Stimulated activated CD4-positive, alpha-beta T cell treated with anti-CD3 and anti-CD28 coated beads, TNF-alpha, amount 100 ng/mL, for 4 hours (primary cell): ENCODE measurements at regions not wholly inside any gene's neighbourhood (a gene's known extent, or its start where the extent isn't known, plus 50 kb on each side); places are given as distances from the start of the nearest gene placed in this dataset.

Experiments
- DNase-seq, 3 experiments: peaks; one replicate each; pipeline ENCODE4 v3.0.0-alpha.2; 2020; ENCODE audit warnings: low read depth in 3 of 3

- DNase-seq: no peak
Measured at GRCh38 chr10:117927332-117927731, 119.4 kb downstream of the RAB11FIP2 start.

DNA sequence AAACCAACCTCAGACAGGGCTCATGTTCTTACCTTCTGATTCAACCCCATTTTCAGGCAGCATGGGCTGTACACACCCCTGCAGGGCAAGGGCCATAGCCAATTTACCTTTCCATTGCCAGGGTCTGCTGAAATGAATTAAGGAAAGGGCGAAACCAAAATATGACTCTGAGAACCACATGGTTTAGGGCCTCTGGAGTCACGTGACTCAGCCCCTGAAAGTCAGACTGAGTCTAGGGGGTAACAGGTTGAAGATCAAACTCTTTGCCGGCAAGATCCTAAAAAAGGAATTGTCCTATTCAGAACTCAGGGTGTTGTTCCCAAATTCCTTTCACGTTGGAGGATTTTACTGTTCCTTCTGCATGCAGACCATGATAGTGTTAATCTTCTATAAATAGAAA is 118.9 kb downstream of the RAB11FIP2 start:
- DNase-seq: no peak

GRCh38 chr10:117928281-117928680 is 118.5 kb downstream of the RAB11FIP2 start:
- no peak for DNase-seq

GRCh38 chr10:117928741-117929140 is 118.0 kb downstream of the RAB11FIP2 start:
- DNase-seq: no peak

- DNase-seq: no peak
Measured at GRCh38 chr10:117929327-117930067, 117.2 kb downstream of the RAB11FIP2 start.

- no peak for DNase-seq
Measured at GRCh38 chr10:117931078-117931477, 115.7 kb downstream of the RAB11FIP2 start.

DNA sequence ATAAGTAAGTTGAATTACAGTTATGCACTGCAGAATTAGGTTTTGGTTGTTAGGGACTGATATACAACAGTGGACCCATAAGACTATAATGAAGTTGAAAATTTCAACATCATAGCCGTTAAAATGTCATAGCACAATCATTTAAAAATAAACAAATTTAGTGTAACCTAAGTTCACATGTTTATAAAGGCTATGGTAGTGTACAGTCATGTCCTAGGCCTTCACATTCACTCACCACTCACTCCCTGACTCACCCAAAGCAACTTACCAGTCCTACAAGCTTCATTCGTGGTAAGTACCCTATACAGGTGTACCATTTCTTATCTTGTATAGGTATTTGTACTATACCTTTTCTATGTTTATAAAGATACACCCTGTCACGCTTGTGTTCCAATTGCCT is 113.7 kb downstream of the RAB11FIP2 start:
- no peak for DNase-seq

GRCh38 chr10:117934477-117934876 is 112.3 kb downstream of the RAB11FIP2 start:
- DNase-seq: no peak

DNA sequence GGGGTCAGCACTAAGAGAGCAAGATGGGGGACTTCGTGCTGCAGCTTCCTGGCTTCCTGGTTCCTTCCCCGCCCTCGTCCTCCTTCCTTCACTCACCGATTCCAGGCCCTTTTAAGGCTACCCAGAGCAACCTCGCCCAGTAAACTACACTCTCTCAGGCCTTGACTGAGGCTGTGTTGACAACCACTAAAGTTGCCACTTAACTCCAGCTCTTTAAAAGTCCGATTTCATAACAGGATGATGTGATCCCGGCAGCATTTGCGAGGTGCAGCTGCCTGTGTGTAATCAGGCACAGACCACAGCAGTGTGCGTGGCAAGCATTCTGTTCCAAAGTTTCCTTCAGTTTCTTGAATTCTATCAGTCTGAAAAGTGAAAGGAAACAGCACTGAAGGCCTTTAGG is 110.6 kb downstream of the RAB11FIP2 start:
- DNase-seq: no peak

GRCh38 chr10:117936566-117936965 is 110.2 kb downstream of the RAB11FIP2 start:
- DNase-seq: no peak

- DNase-seq: no peak
Measured at GRCh38 chr10:117936976-117937375, 109.8 kb downstream of the RAB11FIP2 start.

DNA sequence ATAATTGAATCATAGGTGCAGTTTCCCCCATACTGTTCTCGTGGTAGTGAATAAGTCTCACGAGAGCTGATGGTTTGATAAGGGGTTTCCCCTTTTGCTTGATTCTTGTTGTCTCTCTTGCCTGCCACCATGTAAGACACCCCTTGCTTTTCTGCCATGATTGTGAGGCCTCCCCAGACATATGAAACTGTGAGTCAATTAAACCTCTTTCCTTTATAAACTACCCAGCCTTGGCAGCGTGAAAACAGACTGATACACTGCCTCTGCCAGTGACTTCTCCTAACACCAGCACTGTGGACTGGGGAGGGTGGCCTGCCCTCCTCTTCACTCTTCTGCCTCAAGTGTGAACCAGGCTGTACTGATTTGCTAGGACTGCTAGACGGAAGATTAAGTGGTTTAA is 108.6 kb downstream of the RAB11FIP2 start:
- DNase-seq: no peak

DNA sequence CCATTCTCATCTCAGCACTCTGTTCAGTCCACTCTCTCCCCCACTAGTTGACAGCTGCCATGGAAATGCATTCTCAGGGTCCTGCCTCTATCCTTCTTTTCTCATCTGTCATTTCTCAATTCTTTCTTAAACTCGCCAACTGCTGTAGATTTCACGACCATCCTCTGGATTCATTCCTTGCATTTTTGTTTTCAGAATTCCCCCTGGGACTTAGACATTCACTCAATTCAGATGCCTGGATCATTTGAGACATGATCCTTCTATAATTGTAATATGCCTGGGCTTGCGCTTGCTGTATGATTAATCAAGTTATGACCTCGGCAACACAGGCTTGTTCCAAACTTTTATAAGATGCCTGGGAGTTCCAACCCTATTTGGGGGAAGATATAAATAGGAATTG is 104.5 kb downstream of the RAB11FIP2 start:
- no peak for DNase-seq

DNA sequence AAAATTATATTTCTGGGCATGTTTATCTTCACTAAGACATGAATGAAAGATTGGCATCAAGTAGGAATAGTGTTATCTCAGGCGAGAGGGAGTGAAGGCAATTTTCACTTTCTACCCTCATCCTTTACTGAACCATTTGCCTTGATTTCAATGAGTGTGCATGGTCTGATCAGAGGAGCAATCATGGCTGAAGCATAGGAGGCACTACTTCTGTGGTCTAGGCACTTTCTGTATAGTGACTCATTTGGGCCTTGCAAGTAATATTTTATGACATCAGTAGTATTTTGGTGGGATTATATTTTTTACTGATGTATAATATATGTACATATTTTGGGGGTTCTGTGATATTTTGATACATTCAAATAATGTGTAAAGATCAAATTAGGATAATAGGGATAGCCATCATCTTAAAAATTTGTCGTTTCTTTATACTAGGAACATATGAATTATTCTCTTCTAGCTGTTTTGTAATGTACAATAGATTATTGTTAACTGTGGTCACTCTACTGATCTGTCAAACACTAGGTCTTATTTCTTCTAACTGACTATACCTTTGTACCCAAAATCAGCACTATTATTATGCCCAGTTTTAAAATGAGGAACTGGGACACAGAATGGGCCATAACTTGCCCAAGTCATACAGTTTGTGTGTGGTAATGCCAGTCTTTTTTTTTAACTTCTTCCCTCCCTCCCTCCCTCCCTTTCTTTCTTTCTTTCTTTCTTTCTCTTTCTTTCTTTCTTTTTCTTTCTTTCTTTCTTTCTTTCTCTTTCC is 101.9 kb downstream of the RAB11FIP2 start:
- DNase-seq: no peak

DNA sequence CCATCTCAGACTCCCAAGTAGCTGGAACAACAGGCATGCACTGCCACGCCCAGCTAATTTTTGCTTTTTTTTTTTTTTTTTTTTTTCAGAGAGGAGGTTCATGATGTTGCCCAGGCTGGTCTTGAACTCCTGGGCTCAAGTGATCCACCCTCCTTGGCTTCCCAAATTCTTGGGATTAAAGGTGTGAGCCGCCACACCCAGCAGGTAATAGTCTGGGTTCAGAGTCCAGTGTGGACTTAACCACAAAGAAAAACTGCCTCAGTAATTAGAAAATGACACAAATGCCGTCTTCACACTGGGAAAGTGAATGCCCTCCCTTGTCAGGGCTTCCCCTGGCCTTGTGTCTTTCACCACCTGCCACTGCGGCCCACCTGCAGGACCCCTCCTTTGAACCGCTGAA is 101.1 kb downstream of the RAB11FIP2 start:
- DNase-seq: no peak

DNA sequence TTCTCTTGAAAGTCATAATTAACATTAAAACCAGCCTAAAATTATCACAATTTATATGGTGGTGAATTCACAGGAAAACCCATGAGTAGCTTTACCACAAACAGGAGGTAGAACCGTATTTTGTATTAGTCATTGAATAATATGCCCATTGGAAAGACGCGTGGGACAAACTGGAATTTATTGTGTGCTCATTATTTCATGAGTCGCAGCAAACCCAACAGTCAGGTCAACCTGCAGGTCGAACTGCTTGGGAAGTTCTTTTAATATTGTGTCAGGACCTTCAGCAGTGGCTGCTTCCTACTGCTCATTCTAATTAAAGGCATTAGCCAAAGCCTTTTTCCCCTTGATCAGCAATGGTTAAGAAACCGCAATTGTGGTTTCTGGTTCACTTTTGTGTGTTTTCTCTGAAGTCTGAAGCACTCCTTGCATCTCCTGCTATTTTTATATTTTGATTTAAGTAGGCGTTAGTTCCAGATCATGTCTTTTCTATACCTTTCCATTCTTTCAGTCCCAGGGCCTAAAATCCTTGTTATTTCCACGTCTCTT is 100.1 kb downstream of the RAB11FIP2 start:
- DNase-seq: no peak

DNA sequence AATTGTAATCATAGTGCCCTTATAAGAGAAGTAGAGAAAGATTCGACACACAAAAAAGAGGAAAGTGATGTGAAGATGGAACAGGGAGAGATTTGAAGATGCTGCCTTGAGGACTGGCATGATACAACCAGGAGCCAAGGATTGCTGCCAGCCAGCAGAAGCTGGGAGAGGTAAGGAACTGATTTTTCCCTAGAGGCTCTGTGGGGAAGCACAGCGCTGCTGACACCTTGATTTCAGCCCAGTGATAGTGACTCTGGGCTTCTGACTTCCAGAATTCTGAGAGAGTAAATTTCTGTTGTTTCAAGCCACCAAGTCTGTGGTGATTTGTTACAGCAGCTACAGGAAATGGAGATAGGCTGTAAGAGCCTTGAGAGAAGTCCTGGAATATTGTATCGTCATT is 98.2 kb downstream of the RAB11FIP2 start:
- no peak for DNase-seq

- no peak for DNase-seq
Measured at GRCh38 chr10:117950408-117950807, 96.3 kb downstream of the RAB11FIP2 start.
